Fibroblast of lung (primary cell): ENCODE measurements at regions not wholly inside any gene's neighbourhood (a gene's known extent, or its start where the extent isn't known, plus 50 kb on each side); places are given as distances from the start of the nearest gene placed in this dataset.

Experiments used
- CTCF ChIP-seq, 2 donors: IDR thresholded peaks in 1 of 2; conservative IDR thresholded peaks in 1 of 2; 1 replicate in 1 of 2; 2 replicates in 1 of 2; pipeline ENCODE4 v1.5.1; 2011 to 2012; ENCODE audit warnings: low read length in 2 of 2, control low read depth in 1 of 2, inconsistent platforms in 1 of 2, low read depth in 1 of 2, mild to moderate bottlenecking in 1 of 2
- EZH2 ChIP-seq: IDR thresholded peaks from 2 replicates; pipeline ENCODE4 v1.5.1; 2012; ENCODE audit warnings: low read length, control low read depth, mild to moderate bottlenecking; ENCODE audit errors: missing control alignments

- TF ChIP-seq CTCF (conservative IDR thresholded peaks at IDR 0.05 in 1 of 2, IDR thresholded peaks at IDR 0.05 in 1 of 2; ENCODE audit: low read depth in 1 of 2, low read length in 2 of 2) (no peak), EZH2 (no peak)
These were observed 128.0 kb upstream of the IL12B start for GRCh38 chr5:159458217-159458711.
